HepG2 (cell line): ENCODE measurements at regions not wholly inside any gene's neighbourhood (a gene's known extent, or its start where the extent isn't known, plus 50 kb on each side); places are given as distances from the start of the nearest gene placed in this dataset.

ENCODE experiments used
- ATF3 ChIP-seq: sonication (generic); formaldehyde crosslinking; IDR thresholded peaks from 2 replicates; pipeline ENCODE4 v1.4.0; 2020; ENCODE audit warnings: missing genetic modification reagents
- CSRNP2 ChIP-seq: sonication (generic); formaldehyde crosslinking; conservative IDR thresholded peaks from 2 replicates; pipeline ENCODE4 v1.8.0; 2022; ENCODE audit warnings: low read depth, missing genetic modification reagents
- HMGA1 ChIP-seq: sonication (generic); formaldehyde crosslinking; conservative IDR thresholded peaks from 2 replicates; pipeline ENCODE4 v1.4.0; 2020; ENCODE audit warnings: missing genetic modification reagents
- KAT7 ChIP-seq: IDR thresholded peaks from 2 replicates; pipeline ENCODE4 v1.6.1; 2018; ENCODE audit warnings: borderline replicate concordance, missing compliant biosample characterization
- MIER3 ChIP-seq: IDR thresholded peaks from 2 replicates; pipeline ENCODE4 v1.6.1; 2016; ENCODE audit warnings: missing compliant biosample characterization, borderline replicate concordance
- SIX4 ChIP-seq: sonication (generic); formaldehyde crosslinking; IDR thresholded peaks from 2 replicates; pipeline ENCODE4 v1.4.0; 2020; ENCODE audit warnings: missing genetic modification reagents
- ZMYM3 ChIP-seq: sonication (generic); formaldehyde crosslinking; IDR thresholded peaks from 2 replicates; pipeline ENCODE4 v1.5.1; 2020; ENCODE audit warnings: mild to moderate bottlenecking, missing genetic modification reagents
- ZNF17 ChIP-seq: sonication (generic); formaldehyde crosslinking; IDR thresholded peaks from 2 replicates; pipeline ENCODE4 v1.5.0; 2020; ENCODE audit warnings: mild to moderate bottlenecking, missing genetic modification reagents
- ZNF335 ChIP-seq: sonication (generic); formaldehyde crosslinking; IDR thresholded peaks from 2 replicates; pipeline ENCODE4 v1.4.0; 2020; ENCODE audit warnings: missing genetic modification reagents
- ZNF567 ChIP-seq: sonication (generic); formaldehyde crosslinking; IDR thresholded peaks from 2 replicates; pipeline ENCODE4 v1.8.1; 2023; ENCODE audit warnings: mild to moderate bottlenecking, missing genetic modification reagents, borderline replicate concordance
- ZNF674 ChIP-seq: sonication (generic); formaldehyde crosslinking; IDR thresholded peaks from 2 replicates; pipeline ENCODE4 v1.5.0; 2020; ENCODE audit warnings: low read depth, mild to moderate bottlenecking, missing genetic modification reagents
- ZSCAN20 ChIP-seq: sonication (generic); formaldehyde crosslinking; IDR thresholded peaks from 2 replicates; pipeline ENCODE4 v1.4.0; 2020; ENCODE audit warnings: missing genetic modification reagents, mild to moderate bottlenecking, borderline replicate concordance
- TF ChIP-seq, protein P1 (sequence below): sonication (generic); formaldehyde crosslinking; IDR thresholded peaks from 2 replicates; pipeline ENCODE4 v1.5.0; 2020; ENCODE audit warnings: mild to moderate bottlenecking, missing genetic modification reagents
- TF ChIP-seq, protein P2 (sequence below): sonication (generic); formaldehyde crosslinking; IDR thresholded peaks from 2 replicates; pipeline ENCODE4 v1.9.0; 2022; ENCODE audit warnings: missing genetic modification reagents, mild to moderate bottlenecking, borderline replicate concordance
- TF ChIP-seq, protein P3 (sequence below): sonication (generic); formaldehyde crosslinking; IDR thresholded peaks from one replicate; pipeline ENCODE4 v1.5.1; 2020; ENCODE audit warnings: mild to moderate bottlenecking, missing genetic modification reagents; ENCODE audit errors: not compliant biosample characterization

- no peak for TF ChIP-seq ZSCAN20 (CRISPR knock-in tag)
- TF ChIP-seq KAT7 (CRISPR knock-in tag) = no peak
- TF ChIP-seq ATF3 (CRISPR knock-in tag) = no peak
- TF ChIP-seq MIER3 (CRISPR knock-in tag) = no peak
- TF ChIP-seq SIX4 (CRISPR knock-in tag) = no peak
- TF ChIP-seq ZNF567 (CRISPR knock-in tag) = no peak
- no peak for TF ChIP-seq ZMYM3 (CRISPR knock-in tag)
- TF ChIP-seq ZNF17 (CRISPR knock-in tag) = no peak
- no peak for TF ChIP-seq CSRNP2
- TF ChIP-seq HMGA1 (CRISPR knock-in tag) = no peak
- TF ChIP-seq, protein P1, sequence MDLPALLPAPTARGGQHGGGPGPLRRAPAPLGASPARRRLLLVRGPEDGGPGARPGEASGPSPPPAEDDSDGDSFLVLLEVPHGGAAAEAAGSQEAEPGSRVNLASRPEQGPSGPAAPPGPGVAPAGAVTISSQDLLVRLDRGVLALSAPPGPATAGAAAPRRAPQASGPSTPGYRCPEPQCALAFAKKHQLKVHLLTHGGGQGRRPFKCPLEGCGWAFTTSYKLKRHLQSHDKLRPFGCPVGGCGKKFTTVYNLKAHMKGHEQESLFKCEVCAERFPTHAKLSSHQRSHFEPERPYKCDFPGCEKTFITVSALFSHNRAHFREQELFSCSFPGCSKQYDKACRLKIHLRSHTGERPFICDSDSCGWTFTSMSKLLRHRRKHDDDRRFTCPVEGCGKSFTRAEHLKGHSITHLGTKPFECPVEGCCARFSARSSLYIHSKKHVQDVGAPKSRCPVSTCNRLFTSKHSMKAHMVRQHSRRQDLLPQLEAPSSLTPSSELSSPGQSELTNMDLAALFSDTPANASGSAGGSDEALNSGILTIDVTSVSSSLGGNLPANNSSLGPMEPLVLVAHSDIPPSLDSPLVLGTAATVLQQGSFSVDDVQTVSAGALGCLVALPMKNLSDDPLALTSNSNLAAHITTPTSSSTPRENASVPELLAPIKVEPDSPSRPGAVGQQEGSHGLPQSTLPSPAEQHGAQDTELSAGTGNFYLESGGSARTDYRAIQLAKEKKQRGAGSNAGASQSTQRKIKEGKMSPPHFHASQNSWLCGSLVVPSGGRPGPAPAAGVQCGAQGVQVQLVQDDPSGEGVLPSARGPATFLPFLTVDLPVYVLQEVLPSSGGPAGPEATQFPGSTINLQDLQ = no peak
- no peak for TF ChIP-seq ZNF335 (CRISPR knock-in tag)
- no peak for TF ChIP-seq ZNF674 (CRISPR knock-in tag)
- TF ChIP-seq, protein P2, sequence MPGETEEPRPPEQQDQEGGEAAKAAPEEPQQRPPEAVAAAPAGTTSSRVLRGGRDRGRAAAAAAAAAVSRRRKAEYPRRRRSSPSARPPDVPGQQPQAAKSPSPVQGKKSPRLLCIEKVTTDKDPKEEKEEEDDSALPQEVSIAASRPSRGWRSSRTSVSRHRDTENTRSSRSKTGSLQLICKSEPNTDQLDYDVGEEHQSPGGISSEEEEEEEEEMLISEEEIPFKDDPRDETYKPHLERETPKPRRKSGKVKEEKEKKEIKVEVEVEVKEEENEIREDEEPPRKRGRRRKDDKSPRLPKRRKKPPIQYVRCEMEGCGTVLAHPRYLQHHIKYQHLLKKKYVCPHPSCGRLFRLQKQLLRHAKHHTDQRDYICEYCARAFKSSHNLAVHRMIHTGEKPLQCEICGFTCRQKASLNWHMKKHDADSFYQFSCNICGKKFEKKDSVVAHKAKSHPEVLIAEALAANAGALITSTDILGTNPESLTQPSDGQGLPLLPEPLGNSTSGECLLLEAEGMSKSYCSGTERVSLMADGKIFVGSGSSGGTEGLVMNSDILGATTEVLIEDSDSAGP = peak; percentile 84
- TF ChIP-seq, protein P3, sequence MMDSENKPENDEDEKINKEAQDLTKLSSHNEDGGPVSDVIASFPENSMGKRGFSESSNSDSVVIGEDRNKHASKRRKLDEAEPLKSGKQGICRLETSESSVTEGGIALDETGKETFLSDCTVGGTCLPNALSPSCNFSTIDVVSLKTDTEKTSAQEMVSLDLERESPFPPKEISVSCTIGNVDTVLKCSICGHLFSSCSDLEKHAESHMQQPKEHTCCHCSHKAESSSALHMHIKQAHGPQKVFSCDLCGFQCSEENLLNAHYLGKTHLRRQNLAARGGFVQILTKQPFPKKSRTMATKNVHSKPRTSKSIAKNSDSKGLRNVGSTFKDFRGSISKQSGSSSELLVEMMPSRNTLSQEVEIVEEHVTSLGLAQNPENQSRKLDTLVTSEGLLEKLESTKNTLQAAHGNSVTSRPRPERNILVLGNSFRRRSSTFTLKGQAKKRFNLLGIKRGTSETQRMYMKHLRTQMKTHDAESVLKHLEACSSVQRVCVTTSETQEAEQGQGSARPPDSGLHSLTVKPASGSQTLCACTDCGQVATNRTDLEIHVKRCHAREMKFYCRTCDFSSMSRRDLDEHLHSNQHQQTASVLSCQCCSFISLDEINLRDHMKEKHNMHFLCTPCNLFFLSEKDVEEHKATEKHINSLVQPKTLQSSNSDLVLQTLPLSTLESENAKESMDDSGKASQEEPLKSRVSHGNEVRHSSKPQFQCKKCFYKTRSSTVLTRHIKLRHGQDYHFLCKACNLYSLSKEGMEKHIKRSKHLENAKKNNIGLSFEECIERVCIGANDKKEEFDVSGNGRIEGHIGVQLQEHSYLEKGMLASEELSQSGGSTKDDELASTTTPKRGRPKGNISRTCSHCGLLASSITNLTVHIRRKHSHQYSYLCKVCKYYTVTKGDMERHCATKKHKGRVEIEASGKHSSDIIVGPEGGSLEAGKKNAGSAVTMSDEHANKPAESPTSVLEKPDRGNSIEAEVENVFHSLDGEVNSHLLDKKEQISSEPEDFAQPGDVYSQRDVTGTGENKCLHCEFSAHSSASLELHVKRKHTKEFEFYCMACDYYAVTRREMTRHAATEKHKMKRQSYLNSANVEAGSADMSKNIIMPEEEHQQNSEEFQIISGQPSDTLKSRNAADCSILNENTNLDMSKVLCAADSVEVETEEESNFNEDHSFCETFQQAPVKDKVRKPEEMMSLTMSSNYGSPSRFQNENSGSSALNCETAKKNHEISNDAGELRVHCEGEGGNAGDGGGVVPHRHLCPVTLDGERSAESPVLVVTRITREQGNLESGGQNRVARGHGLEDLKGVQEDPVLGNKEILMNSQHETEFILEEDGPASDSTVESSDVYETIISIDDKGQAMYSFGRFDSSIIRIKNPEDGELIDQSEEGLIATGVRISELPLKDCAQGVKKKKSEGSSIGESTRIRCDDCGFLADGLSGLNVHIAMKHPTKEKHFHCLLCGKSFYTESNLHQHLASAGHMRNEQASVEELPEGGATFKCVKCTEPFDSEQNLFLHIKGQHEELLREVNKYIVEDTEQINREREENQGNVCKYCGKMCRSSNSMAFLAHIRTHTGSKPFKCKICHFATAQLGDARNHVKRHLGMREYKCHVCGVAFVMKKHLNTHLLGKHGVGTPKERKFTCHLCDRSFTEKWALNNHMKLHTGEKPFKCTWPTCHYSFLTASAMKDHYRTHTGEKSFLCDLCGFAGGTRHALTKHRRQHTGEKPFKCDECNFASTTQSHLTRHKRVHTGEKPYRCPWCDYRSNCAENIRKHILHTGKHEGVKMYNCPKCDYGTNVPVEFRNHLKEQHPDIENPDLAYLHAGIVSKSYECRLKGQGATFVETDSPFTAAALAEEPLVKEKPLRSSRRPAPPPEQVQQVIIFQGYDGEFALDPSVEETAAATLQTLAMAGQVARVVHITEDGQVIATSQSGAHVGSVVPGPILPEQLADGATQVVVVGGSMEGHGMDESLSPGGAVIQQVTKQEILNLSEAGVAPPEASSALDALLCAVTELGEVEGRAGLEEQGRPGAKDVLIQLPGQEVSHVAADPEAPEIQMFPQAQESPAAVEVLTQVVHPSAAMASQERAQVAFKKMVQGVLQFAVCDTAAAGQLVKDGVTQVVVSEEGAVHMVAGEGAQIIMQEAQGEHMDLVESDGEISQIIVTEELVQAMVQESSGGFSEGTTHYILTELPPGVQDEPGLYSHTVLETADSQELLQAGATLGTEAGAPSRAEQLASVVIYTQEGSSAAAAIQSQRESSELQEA (CRISPR knock-in tag) = no peak
Measured at GRCh38 chr6:26249957-26250697, 114.9 kb upstream of the BTN3A2 start (continued).
